ENCODE measurements at regions not wholly inside any gene's neighbourhood (a gene's known extent, or its start where the extent isn't known, plus 50 kb on each side); places are given as distances from the start of the nearest gene placed in this dataset.

- DNase-seq (peak in 1 of 5 donors; percentile 13), FAIRE-seq (no peak)
- H3K36me3 ChIP-seq (ENCODE audit: control insufficient read depth in 2 of 3, insufficient read depth in 3 of 3, low read length in 3 of 3), result no peaks in the 10 kb centered on the region
- no peaks in the 10 kb centered on the region for H3K27me3 ChIP-seq (ENCODE audit: control insufficient read depth, insufficient read depth, low read length)
- H3K9me3 ChIP-seq (ENCODE audit: control insufficient read depth in 2 of 3, insufficient read depth in 1 of 3, low read length in 3 of 3), result no peaks in the 10 kb centered on the region
- peaks cover 3 to 16% (median 13%) of the 10 kb centered on the region in 3 donors for H3K4me1 ChIP-seq (ENCODE audit: control insufficient read depth in 2 of 3, insufficient read depth in 2 of 3, low read depth in 1 of 3, low read length in 3 of 3)
- intact Hi-C loops (cut with DNase I), result no loop called here
- no peak overlapping the region for H3K27ac ChIP-seq (ENCODE audit: low read depth in 2 of 2, low read length in 2 of 2)
- H3K9ac ChIP-seq (ENCODE audit: low read length in 3 of 3), result no peak overlapping the region
- H3K4me3 ChIP-seq (ENCODE audit: low read length in 3 of 3), result no peak overlapping the region
- TF ChIP-seq CTCF (IDR thresholded peaks at IDR 0.05; ENCODE audit: borderline replicate concordance, extremely low read depth, insufficient read depth), result no peak
Measured at GRCh38 chr21:38954588-38955004, 148.9 kb downstream of the ETS2 start.

- Histone ChIP-seq H3K4me3 (ENCODE audit: low read length in 3 of 3) (no peak overlapping the region), H3K36me3 (ENCODE audit: control insufficient read depth in 2 of 3, insufficient read depth in 3 of 3, low read length in 3 of 3) (no peaks in the 10 kb centered on the region), H3K27me3 (ENCODE audit: control insufficient read depth, insufficient read depth, low read length) (no peaks in the 10 kb centered on the region), H3K9me3 (ENCODE audit: control insufficient read depth in 2 of 3, insufficient read depth in 1 of 3, low read length in 3 of 3) (no peaks in the 10 kb centered on the region), H3K27ac (ENCODE audit: low read depth in 2 of 2, low read length in 2 of 2) (no peak overlapping the region), H3K9ac (ENCODE audit: low read length in 3 of 3) (no peak overlapping the region), H3K4me1 (ENCODE audit: control insufficient read depth in 2 of 3, insufficient read depth in 2 of 3, low read depth in 1 of 3, low read length in 3 of 3) (peaks cover 0 to 8% (median 6%) of the 10 kb centered on the region in 3 donors)
- intact Hi-C loops (cut with DNase I), result no loop called here
- no peak for TF ChIP-seq CTCF (IDR thresholded peaks at IDR 0.05; ENCODE audit: borderline replicate concordance, extremely low read depth, insufficient read depth)
- DNase-seq (no peak), FAIRE-seq (no peak)
Measured at GRCh38 chr21:38953516-38953915, 147.8 kb downstream of the ETS2 start.

- Histone ChIP-seq H3K4me1 (ENCODE audit: control insufficient read depth in 2 of 3, insufficient read depth in 2 of 3, low read depth in 1 of 3, low read length in 3 of 3) (peaks cover 0 to 3% (median 0%) of the 10 kb centered on the region in 3 donors), H3K27me3 (ENCODE audit: control insufficient read depth, insufficient read depth, low read length) (no peaks in the 10 kb centered on the region), H3K4me3 (ENCODE audit: low read length in 3 of 3) (no peak overlapping the region), H3K9me3 (ENCODE audit: control insufficient read depth in 2 of 3, insufficient read depth in 1 of 3, low read length in 3 of 3) (no peaks in the 10 kb centered on the region), H3K27ac (ENCODE audit: low read depth in 2 of 2, low read length in 2 of 2) (no peak overlapping the region), H3K9ac (ENCODE audit: low read length in 3 of 3) (no peak overlapping the region), H3K36me3 (ENCODE audit: control insufficient read depth in 2 of 3, insufficient read depth in 3 of 3, low read length in 3 of 3) (no peaks in the 10 kb centered on the region)
- intact Hi-C loops (cut with DNase I), result no loop called here
- no peak for TF ChIP-seq CTCF (IDR thresholded peaks at IDR 0.05; ENCODE audit: borderline replicate concordance, extremely low read depth, insufficient read depth)
- no peak for DNase-seq
- FAIRE-seq, result no peak
Measured at GRCh38 chr21:38952890-38953289, 147.2 kb downstream of the ETS2 start.

GRCh38 chr21:38951095-38951730 is 145.5 kb downstream of the ETS2 start:
- H3K36me3 ChIP-seq (ENCODE audit: control insufficient read depth in 2 of 3, insufficient read depth in 3 of 3, low read length in 3 of 3), result no peaks in the 10 kb centered on the region
- H3K9ac ChIP-seq (ENCODE audit: low read length in 3 of 3), result no peak overlapping the region
- intact Hi-C loops (cut with DNase I), result no loop called here
- H3K4me1 ChIP-seq (ENCODE audit: control insufficient read depth in 2 of 3, insufficient read depth in 2 of 3, low read depth in 1 of 3, low read length in 3 of 3), result no peaks in the 10 kb centered on the region
- no peak overlapping the region for H3K4me3 ChIP-seq (ENCODE audit: low read length in 3 of 3)
- FAIRE-seq (no peak), DNase-seq (no peak)
- no peak for TF ChIP-seq CTCF (IDR thresholded peaks at IDR 0.05; ENCODE audit: borderline replicate concordance, extremely low read depth, insufficient read depth)
- no peaks in the 10 kb centered on the region for H3K9me3 ChIP-seq (ENCODE audit: control insufficient read depth in 2 of 3, insufficient read depth in 1 of 3, low read length in 3 of 3)
- H3K27ac ChIP-seq (ENCODE audit: low read depth in 2 of 2, low read length in 2 of 2), result no peak overlapping the region
- no peaks in the 10 kb centered on the region for H3K27me3 ChIP-seq (ENCODE audit: control insufficient read depth, insufficient read depth, low read length)

All from kidney (tissue), 13 donors.